ENCODE measurements at regions not wholly inside any gene's neighbourhood (a gene's known extent, or its start where the extent isn't known, plus 50 kb on each side); places are given as distances from the start of the nearest gene placed in this dataset.

- intact Hi-C loops (cut with DNase I): loop anchor here in 2 of 10 donors (5.0 to 10.0 kb wide), 2 partner anchors 42 to 64 kb away; no protein-coding TSS in a partner anchor
- Histone ChIP-seq H3K27me3 (no peaks in the 10 kb centered on the region), H3K36me3 (no peaks in the 10 kb centered on the region), H3K4me1 (peaks cover 0 to 16% (median 12%) of the 10 kb centered on the region in 9 donors), H3K27ac (no peak overlapping the region), H3K9me3 (no peaks in the 10 kb centered on the region), H3K4me3 (no peak overlapping the region)
- ATAC-seq (no peak), DNase-seq (no peak)
- no peak for TF ChIP-seq CTCF (IDR thresholded peaks at IDR 0.05)
- WGBS, 2 donors: 90 to 91% methylated on average over 3 of the region's 3 CpGs
Observed at GRCh38 chr18:7470503-7470902, 96.6 kb upstream of the PTPRM start.

- ATAC-seq: no peak
- Histone ChIP-seq H3K9me3 (no peaks in the 10 kb centered on the region), H3K36me3 (no peaks in the 10 kb centered on the region), H3K4me1 (no peaks in the 10 kb centered on the region), H3K27ac (no peak overlapping the region), H3K27me3 (no peaks in the 10 kb centered on the region), H3K4me3 (no peak overlapping the region)
- TF ChIP-seq CTCF (IDR thresholded peaks at IDR 0.05): no peak
- WGBS, 2 donors: 59 to 66% methylated on average over 6 of the region's 6 CpGs
- intact Hi-C loops (cut with DNase I): loop anchor here in 1 of 10 donors (10.0 kb wide), 1 partner anchor 58 kb away; no protein-coding TSS in a partner anchor
- no peak for DNase-seq
Observed at GRCh38 chr18:7476386-7476785, 90.7 kb upstream of the PTPRM start.

- no peaks in the 10 kb centered on the region for H3K9me3 ChIP-seq
- H3K27ac ChIP-seq: no peak overlapping the region
- peaks cover 0 to 4% (median 0%) of the 10 kb centered on the region in 9 donors for H3K4me1 ChIP-seq
- H3K36me3 ChIP-seq: no peaks in the 10 kb centered on the region
- no peak for TF ChIP-seq CTCF (IDR thresholded peaks at IDR 0.05)
- H3K4me3 ChIP-seq: no peak overlapping the region
- no peaks in the 10 kb centered on the region for H3K27me3 ChIP-seq
- intact Hi-C loops (cut with DNase I): loop anchor here in 1 of 10 donors (10.0 kb wide), 1 partner anchor 55 kb away; no protein-coding TSS in a partner anchor
- WGBS, 2 donors: 84 to 86% methylated on average over 6 of the region's 6 CpGs
- no peak for DNase-seq
- no peak for ATAC-seq
Observed at GRCh38 chr18:7479756-7480155, 87.4 kb upstream of the PTPRM start.

- no peaks in the 10 kb centered on the region for H3K36me3 ChIP-seq
- H3K27me3 ChIP-seq: no peaks in the 10 kb centered on the region
- DNase-seq (no peak), ATAC-seq (no peak)
- 93 to 96% methylated on average over 7 of the region's 7 CpGs for WGBS, 2 donors
- H3K4me1 ChIP-seq: peaks cover 0 to 11% (median 0%) of the 10 kb centered on the region in 9 donors
- no peak overlapping the region for H3K27ac ChIP-seq
- intact Hi-C loops (cut with DNase I): no loop called here
- TF ChIP-seq CTCF (IDR thresholded peaks at IDR 0.05): no peak
- H3K9me3 ChIP-seq: no peaks in the 10 kb centered on the region
- no peak overlapping the region for H3K4me3 ChIP-seq
Observed at GRCh38 chr18:7480879-7481278, 86.2 kb upstream of the PTPRM start.
